GM12872 (cell line): ENCODE measurements at regions not wholly inside any gene's neighbourhood (a gene's known extent, or its start where the extent isn't known, plus 50 kb on each side); places are given as distances from the start of the nearest gene placed in this dataset.

ENCODE experiments used
- CTCF ChIP-seq: IDR thresholded peaks from 3 replicates; pipeline ENCODE4 v1.5.1; 2011; ENCODE audit warnings: low read depth, mild to moderate bottlenecking, low read length, moderate library complexity; ENCODE audit not compliant: insufficient read depth

GRCh38 chr6:6803180-6803977, 214.9 kb downstream of the LY86 start:
- no peak for TF ChIP-seq CTCF

DNA sequence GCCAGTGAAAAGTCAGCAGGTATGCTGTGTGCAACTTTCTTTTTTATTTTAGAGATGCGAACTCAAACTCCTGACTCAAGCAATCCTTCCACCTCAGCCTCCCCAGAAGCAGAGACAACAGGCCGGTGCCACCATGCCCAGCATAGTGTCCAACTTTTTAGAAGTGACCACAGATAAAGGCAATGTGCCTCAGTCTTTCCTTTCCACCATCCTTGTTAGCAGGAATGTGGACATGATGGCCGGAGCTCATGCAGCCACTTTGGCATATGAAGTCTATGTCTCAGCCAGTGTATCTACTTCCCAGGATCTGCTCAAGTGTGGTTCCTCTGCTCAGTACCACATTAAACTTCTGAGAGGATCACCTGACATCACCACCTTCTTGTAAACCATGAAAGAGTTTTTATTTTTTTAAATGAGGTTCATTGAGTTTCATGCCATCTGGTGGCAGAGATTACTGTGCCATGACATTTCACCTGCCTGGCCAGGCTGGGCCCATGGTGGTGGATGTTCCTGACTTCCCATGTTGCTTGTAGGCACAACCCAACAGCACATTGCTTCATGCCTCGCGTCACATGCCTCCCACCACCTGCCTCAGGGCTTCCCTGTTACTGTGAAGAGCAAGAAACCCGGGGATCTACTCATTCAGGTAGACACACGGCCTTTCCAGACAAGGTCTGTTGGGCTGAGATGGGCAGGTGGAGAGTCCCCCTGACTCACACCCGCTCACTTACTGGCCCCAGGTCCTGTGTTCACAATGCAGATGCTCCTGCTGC, 216.5 kb downstream of the LY86 start:
- no peak for TF ChIP-seq CTCF

- no peak for TF ChIP-seq CTCF
Observed at GRCh38 chr6:6806844-6807518, 218.5 kb downstream of the LY86 start.

DNA sequence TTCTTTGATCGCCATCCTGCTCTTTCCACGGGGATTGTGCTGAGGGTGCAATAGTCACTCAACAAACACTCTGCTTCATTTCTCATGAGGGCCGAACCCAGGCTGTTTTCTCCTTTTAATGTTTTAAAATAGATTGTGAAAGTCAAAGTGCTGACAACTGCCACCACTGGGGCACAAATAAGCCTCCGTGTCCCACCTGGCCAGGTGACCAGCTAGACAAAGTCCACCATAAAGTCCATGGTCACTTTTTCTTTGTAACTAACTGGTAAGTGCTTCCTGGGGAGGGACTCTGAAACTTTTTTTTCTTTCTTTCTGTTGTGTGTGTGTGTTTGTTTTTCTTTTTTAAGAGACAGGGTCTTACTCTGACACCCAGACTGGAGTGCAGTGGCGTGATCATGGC, 219.8 kb downstream of the LY86 start:
- no peak for TF ChIP-seq CTCF

DNA sequence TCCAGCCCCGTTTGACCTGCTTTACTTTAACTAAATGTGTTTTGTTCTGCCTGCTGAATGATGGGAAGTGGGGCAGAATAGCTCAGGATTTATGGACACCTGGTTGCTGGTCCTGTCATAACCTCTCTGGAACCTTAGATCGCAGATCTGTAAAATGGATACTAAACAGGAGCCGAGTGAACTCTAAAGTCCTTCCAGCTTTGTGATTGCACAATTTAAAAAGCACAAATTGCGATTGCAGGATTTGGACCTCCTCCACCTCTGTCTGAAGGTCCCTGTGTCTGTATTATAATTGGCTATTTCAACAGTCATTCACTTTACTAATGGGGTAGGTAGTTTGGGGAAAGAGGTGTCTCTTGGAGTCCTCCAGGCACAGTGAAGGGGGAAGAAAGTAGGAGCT, 220.4 kb downstream of the LY86 start:
- TF ChIP-seq CTCF = no peak

GRCh38 chr6:6810727-6811126, 222.2 kb downstream of the LY86 start:
- TF ChIP-seq CTCF = no peak
